SHP77 (cell line): ENCODE measurements at regions not wholly inside any gene's neighbourhood (a gene's known extent, or its start where the extent isn't known, plus 50 kb on each side); places are given as distances from the start of the nearest gene placed in this dataset.
"Not testable (repeated sequence)": the region's sequence is repeated elsewhere in the genome, so short reads cannot be mapped to it uniquely, and the experiment has no call there.

Source experiments
- DNase-seq, 2 experiments: peaks; one replicate each; lab custom pipeline; 2025; lab: John Stamatoyannopoulos, UW

DNA sequence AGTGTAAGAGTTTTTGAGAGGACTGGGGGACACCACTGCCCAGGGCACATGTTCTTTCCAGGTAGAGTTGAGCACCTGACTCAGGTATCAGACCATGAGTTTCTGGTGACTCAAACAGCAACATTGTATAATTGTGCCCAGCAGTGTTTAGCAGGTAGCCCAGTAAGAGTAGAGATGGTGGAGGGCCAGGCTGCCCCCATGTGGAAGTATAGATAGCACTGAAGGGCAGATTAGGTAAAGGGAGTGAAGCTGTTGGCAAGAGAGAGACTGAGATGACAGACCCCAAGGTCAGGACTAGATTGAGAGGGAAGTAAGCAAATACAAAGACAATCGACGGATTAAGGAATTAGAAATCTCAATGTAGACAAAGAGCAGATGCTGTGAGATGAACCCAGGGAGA is 74.6 kb downstream of the TRIM42 start:
- no peak for DNase-seq

DNA sequence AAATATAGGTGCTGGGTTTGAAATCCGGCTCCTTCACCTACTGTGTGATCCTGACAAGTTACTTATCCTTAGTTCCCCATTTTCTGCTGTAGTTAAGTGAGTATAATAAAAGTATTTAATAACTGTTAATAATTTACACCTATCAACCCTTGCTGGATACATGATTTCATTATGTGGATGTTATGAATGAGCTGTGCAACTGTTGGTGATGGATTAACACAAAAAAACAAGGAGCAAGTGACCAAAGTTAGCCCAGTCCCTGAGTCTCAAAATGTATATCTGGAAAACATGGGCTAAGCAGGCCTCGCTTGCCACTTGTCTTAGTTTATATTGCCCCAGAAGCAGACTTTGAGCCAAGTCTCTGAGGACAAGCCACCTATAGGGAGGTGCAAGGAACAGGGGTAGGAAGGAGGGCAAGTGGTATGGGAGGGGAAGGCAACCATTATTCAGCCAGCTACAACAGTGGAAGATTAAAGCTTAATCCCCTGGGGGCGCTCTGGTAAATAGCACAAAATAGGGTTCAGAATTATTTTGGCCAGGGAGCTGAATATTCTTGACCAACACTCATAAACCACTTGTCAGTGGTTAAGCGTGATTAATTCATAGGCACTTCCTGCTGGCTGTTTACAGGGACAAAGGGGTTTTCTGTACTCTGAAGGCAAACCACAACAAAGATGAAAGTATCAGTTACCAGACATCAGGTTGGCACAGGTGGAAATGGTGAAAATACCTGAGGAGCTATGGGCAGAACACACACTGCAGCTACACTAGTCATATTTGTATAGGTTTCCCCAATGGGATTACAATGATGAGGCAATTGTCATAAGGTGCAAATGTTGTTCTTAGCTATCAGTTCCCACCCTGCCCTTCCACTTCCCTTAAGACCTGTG is 76.2 kb downstream of the TRIM42 start:
- no peak for DNase-seq

DNA sequence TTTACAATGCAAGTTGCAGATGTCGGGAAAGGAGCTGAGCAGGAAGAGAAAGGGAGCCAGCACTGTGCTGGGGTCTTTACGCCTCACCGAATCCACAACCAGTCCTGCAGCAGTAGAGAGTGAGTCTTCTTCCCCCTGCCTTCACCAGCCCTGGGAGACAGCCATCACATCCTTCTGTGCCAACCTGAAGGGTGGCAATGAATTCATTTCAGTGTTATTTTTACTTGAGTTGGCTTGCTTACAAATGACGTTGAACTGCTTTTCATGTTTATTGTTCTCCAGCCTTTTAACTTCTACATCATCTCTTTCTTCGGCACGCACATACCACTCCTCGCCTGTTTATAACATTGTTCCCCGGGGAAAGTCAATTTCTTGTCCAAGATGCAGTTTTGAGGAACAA is 77.1 kb downstream of the TRIM42 start:
- DNase-seq = no peak

DNA sequence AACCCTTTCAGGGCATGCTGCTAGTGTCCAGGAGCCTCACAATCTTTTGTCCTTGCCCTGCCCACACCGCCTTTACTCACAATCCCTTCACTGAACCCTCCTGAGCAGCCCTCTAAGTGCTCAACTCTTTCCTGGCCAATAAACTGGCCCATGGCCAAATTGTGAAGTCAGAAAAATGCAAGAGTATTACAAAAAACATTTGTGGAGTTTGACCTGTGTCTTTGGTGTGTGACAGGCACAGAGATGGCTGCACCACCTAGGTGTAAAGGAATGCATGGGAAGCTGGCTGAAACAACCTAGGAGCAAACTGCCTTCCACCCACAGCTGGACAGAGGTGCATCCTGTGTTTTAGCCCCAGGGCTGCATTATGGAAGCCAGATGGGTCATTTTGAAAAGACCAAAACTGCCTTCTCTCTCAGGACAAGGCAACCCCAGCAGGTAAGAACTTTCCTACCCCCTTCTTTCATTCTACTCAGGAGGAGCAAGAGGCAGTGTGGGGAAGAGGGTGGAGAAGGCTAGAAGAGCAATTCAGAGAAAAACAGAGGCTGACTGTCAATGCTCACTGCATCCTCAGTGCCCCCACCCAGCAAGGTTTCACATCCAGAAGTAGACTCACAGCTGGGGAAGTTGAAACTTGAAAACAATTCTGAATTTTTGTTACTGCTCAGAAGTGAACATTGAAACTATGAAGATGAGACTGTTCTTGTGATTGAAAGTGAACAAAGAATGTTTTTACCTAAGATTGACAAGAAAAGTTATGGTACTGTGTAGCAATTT is 78.6 kb downstream of the TRIM42 start:
- no peak for DNase-seq

DNA sequence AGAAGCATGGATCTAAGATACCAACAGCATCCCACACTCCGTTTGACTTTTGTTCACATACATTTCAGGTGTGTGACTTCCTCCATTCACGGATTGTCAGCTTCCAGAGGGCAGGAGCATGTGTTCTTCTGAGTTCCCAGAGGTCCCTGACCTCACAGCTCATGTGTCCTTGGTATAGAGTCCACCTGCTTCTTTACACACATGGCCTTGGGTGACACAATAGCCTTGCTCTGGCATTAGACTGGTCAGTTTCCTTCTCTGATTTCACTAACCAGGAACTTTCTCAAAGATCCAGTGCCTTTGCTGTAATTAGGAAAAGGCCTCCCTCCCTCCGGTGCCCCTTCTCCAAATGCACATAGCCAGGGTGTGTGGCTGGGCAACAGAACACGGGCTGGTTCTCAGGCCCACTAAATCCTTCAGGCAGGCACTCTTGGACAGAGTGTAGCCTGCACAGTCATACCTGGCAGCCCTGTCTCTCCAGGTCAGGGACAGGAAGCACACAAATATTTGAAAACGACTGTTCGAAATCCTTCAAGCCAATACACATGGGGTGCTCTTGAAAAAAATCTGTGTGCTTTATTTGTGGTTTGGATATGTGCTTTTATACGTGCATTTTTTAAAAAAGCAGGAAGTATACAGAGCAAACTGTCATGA is 81.1 kb downstream of the TRIM42 start:
- DNase-seq = no peak

DNA sequence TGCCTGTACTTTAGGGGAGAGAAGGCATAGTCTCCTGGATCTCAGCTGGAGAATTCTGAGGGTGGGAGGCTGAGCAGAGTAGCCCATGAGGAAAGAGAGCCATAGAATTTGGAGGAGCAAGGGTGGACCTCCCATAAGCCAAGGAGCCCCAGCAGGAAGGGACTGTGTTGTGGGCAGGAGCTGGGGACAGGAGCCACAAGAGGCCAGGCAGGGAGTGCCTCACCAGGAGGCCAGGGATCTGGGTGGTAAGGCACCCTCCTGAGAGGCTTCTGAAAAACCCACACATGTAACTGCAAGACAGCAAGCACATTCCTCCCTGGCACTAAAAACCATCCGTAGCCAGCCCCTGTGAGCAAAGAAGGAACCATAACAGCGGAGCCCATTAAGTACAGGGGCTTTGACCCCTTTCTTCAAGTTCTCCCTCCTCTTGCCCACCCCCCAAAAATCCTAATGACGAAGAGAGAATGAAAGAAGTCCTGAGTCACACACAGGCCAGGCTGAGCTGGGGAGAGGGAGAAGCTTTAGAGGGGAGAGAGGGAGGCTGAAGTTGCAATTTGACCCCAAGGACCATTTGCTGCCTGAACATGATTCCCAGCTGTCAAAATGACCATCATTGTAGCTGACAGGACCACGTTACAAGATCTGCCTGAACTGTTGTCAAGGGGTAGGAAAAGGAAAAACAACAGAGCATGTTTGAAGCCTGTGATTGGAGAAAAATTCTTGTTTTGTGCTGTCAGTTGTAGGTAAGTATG is 82.6 kb downstream of the TRIM42 start:
- DNase-seq = no peak

DNA sequence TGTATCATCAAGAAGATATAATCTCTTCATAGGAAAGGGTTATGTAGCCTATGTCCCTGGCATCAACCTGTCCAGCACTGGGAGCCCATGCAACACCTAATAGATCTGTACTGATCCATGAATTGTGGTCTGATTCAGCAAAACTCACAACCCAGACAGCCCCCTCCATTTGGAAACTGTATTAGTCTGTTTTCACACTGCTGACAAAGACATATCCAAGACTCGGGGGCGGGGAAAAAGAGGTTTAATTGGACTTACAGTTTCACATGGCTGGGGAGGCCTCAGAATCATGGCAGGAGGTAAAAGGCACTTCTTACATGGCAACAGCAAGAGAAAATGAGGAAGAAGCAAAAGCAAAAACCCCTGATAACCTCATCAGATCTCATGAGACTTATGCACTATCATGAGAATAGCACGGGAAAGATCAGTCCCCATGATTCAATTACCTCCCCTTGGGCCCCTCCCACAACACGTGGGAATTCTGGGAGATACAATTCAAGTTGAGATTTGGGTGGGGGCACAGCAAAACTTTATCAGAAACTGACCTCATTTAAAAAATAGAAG is 83.3 kb downstream of the TRIM42 start:
- no peak for DNase-seq

DNA sequence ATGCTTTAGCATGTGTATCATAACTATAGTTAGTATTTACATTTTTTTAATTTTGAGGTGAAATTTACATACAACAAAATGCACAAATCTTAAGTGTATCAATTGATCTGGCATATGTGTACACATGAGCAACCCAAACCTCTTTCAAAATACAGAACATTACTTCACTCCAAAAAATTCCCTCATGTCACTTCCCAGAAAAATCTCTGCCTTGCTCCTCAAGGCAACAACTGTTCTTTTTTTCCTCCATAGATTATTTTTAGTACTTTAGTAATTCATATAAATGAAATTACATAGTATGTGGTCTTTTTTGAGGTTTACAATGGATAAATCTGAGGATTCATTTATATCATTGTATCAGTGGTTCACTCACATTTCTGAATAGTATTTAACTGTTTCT is 84.9 kb downstream of the TRIM42 start:
- DNase-seq = no peak

DNA sequence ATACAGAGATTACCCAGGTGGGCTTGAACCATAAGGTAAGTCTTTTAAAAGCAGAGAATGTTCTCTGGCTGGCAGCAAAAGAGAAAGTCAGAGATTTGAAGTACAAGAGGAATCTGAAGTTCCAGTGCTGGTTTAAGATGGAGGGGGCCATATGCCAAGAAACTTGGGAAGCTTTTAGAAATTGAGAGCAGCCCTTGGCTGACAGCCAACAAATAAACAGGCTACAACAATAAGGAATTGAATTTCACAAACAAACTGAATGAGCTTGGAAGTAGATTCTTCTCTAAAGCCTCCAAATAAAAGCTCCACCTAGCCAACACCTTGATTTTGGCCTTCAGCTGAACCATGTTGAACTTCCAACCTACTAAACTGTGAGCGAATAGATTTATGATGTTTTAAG is 85.7 kb downstream of the TRIM42 start:
- DNase-seq = no peak

DNA sequence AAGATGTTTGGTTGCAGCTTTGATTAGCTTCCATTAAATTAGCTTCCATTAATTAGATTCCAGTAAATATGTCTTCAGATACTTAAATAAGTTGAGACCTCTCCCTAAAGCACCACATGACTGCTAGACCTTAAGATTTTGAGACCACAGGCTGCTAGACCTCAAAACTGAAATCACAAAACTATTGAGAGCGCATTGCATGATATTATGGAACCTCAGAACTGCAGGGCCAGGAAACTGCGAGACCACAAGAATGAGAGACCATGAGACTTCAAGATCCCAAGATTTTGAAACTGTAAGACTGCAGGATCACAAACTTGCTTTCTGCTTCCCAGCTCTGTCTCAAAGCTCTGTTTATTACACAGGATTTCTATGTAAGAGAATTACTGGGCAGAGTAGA is 87.4 kb downstream of the TRIM42 start:
- no peak for DNase-seq

DNA sequence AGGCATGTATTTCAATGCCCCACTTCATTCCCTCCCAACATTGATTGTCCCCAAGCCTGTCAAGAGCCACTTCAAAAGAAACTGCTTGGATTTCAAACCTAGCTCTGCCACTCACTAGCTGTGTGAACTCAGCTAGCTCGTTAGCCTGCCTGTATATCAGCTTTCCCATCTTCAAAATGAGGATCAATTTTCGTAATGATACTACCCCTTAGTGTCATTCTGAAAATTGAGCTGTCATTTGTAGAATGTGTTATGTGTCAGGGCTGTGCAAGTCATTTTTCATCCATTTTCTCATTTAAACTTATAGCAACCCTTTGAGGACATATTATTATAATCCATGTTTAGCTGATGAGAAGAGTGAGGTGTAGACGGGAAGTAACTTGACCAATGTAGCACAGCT is 88.6 kb downstream of the TRIM42 start:
- DNase-seq = no peak

DNA sequence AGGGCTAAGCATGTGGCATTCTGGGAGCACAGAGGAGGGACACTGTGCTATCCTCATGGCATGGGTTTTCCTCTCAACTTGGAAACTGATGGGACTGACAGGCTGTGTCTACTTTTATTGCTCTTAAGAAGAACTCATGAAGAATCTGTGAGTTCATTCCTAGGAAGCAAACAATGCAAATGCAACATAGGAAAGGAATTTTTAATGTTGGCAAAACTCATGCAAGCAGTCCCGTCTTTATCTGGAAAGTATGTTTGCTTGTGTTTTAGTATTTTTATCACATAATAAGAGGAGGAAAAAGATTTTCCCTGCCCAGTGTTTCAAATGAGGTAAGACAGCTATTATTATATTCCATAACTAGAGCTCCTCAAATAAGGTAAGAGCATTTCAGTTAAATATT is 89.7 kb downstream of the TRIM42 start:
- no peak for DNase-seq

DNA sequence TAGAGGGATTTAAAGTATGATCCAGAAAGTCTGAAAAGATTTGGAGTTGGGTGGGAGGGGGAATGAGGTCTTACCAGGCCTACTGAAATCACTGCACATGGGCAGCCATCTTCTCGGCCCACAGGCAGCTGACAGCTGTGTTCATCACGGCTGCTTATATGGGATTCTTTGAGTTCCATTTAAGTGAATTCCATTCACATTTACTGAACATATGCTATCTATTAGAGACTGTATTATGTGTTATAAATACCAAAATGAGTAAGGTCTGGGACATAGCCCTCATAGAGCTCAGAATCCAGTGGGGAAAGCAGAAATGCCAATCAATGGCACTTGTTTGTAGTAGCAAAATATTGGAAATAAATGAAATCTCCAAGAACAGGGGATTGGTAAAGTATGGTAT is 91.1 kb downstream of the TRIM42 start:
- DNase-seq = no peak

DNA sequence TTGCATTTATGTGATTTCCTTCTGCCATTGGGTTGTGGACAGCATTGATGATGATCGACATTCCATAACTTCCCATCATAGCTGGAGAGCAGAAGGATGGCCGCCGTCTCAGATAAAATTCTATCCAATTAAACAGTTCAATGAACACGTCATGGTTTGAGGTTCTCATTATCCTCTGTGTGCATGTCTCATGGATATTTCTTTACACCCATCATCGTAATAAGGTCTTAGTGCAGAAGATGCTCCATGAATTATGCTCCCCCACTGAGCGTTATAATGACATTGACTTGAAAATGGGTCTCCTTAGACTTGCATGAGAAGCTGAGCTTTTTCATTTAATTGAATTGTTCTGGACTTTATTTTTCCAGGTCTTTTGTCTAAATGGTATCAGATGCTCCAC is 92.1 kb downstream of the TRIM42 start:
- DNase-seq = no peak

DNA sequence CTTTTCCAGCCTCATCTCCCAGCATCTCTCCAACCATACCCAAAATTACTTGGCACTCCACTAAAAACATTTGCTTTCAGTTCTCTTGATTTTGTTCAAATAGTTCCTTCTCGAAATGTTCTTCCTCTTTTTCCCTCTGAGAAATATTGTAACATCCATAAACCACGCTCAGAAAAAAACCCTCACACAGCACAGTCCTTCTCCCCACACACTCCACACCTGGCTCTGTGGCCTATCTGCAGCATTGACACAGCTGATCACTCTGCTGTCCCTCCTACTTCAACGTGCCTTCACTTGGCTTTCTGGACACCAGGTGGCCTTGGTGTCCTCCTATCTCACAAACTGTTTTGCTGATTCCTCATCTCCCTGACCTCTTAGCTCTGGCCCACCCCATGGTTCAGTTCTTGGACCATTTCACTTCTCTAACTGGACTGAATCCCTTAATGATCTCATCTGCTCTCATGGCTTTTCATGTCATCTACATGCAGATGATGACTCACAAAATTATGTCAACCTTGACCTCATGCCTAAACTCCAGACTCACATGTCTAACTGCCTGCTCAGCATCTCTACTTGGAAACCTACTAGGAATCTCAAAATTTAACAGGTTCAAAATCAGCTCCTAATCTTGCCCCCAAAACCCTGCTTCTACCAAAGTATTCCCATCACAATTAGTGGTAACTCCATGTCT is 93.3 kb downstream of the TRIM42 start:
- no peak for DNase-seq

DNA sequence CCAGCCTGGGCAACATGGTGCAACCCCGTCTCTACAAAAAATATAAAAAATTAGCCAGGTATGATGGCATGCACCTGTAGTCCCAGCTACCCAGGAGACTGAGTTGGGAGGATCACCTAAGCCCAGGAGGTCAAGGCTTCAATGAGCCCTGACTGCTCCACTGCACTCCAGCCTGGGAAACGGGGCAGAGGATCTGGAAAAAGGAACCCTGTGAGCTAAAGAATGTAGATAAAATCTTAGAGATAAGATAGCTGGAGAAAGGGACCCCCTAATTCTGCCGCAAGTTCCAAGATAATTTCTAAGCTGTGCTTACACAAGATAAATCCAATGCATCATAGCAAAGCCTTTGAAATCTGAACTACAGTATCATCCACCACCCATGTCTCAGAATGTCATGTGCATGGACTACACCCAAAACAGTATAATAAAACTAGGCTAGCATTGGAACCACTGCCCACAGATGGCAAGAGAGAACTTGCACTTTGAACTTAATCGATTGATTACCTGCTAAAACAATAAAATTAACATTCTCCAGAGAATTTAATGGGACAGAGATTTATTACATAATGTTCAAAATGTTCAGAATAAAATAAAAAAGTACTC is 99.9 kb downstream of the TRIM42 start:
- DNase-seq = no peak

DNA sequence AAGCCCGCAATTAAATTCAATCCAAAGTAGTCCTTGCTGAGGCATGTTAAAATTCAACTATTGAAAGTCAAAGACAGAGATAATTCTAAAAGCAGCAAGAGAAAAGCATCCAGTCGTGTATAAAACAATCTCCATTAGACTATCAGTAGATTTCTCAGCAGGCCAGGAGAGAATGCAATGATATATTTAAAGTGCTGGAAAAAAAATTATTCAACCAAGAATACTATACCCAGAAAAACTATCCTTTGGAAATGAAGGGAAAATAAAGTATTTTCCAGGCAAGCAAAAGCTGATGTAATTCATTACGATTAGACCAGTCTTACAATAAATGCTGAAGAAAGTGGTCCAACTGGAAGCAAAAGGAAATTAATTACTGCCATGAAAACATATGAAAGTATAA is 113.5 kb downstream of the TRIM42 start:
- no peak for DNase-seq

DNA sequence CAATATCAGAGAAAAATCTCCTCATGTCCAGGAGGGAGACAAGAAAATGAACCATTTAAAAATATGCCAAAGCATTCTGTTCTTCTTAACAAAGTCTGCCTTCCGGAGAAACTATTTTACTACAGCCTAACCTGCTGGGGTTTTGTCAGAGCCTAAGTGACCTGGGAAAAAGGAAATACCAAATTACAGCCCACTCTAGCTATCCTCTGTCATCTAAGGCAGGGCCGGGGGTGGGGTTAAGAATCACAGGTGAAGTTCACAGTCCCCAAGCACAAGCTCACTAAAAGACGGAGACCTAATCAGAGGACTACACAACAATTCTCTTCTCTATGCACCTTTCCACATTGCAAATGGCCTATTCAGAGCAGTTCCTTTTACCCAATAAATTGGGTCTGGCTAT is 116.6 kb downstream of the TRIM42 start:
- no peak for DNase-seq

DNA sequence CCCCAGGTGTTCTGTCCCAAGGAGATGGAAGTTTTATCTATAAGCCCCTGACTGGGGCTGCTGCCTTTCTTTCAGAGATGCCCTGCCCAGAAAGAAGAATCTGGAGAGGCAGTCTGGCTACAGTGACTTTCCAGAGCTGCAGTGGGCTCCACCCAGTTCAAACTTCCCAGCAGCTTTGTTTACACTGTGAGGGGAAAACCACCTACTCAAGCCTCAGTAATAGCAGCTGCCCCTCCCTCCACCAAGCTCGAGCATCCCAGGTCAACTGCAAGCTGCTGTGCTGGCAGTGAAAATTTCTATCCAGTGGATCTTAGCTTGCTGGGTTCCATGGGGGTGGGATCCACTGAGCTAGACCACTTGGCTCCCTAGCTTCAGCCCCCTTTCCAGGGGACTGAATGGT is 125.0 kb downstream of the TRIM42 start:
- DNase-seq = not testable (repeated sequence)

DNA sequence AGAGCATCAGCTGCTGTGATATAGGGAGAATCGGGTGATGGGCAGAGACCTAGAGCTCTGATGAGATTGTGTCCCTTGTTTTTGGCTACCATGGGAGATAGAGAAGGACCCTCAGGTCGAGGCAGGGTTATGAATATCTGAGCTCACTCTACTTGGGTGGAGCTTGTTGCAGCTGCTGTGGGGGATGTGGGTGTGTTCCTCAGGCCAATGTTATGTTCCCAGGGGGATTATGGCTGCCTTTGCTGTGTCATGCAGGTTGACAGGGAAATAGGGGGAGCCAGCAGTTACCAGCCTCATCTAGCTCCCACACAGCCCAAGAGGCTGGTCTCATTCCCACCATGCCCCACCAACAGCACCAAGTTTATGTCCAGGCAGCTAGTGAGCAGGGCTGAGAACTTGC is 131.5 kb downstream of the TRIM42 start:
- DNase-seq = no peak
